ENCODE measurements at regions not wholly inside any gene's neighbourhood (a gene's known extent, or its start where the extent isn't known, plus 50 kb on each side); places are given as distances from the start of the nearest gene placed in this dataset.

DNA sequence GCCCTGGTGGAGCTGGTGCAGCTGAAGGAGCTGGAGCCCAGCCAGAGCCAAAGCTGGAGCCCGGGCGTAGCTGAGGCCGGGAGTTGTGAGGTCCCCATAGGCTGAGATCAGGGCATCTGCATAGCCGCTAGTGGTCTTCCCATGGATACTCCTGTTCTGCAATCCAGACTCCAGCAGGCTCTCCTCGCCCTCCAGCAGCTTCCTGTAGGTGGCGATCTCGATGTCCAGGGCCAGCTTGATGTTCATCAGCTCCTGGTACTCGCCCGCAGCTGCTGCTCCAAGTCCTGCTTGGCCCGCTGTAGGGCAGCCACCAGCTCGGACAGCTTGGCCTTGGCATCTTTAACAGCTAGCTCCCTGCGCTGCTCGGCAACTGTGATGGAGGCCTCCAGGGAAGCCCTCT is 966.1 kb downstream of the FSCB start:
- TF ChIP-seq, protein P1, sequence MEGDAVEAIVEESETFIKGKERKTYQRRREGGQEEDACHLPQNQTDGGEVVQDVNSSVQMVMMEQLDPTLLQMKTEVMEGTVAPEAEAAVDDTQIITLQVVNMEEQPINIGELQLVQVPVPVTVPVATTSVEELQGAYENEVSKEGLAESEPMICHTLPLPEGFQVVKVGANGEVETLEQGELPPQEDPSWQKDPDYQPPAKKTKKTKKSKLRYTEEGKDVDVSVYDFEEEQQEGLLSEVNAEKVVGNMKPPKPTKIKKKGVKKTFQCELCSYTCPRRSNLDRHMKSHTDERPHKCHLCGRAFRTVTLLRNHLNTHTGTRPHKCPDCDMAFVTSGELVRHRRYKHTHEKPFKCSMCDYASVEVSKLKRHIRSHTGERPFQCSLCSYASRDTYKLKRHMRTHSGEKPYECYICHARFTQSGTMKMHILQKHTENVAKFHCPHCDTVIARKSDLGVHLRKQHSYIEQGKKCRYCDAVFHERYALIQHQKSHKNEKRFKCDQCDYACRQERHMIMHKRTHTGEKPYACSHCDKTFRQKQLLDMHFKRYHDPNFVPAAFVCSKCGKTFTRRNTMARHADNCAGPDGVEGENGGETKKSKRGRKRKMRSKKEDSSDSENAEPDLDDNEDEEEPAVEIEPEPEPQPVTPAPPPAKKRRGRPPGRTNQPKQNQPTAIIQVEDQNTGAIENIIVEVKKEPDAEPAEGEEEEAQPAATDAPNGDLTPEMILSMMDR (IDR thresholded peaks at IDR 0.05; ENCODE audit: low read depth, low read length), result no peak

DNA sequence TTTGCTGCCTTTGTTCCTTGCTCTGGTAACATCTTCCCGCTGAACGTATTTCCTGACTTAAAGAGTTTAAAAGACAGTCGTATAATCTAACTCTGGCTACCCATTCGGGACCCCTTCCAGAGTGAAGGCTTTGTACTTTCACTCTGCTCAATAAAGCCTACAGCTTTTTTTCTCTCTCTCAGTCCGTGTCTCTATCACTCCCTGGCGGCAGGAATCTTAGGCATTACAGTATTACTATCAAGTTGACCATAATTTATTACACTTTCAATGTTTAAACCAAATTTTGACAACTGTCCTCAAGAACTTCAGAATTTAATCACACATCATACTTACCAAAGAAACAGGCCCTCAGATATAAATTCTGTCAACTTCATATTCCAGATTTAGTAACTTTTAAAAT is 967.9 kb downstream of the FSCB start:
- no peak overlapping the region for H3K4me3 ChIP-seq (ENCODE audit: low read depth, low read length)
- TF ChIP-seq, protein P1 (IDR thresholded peaks at IDR 0.05; ENCODE audit: low read depth, low read length), result no peak

More for the DNA sequence above, 966.1 kb downstream of the FSCB start:
- H3K4me3 ChIP-seq (ENCODE audit: low read depth, low read length), result no peak overlapping the region

DNA sequence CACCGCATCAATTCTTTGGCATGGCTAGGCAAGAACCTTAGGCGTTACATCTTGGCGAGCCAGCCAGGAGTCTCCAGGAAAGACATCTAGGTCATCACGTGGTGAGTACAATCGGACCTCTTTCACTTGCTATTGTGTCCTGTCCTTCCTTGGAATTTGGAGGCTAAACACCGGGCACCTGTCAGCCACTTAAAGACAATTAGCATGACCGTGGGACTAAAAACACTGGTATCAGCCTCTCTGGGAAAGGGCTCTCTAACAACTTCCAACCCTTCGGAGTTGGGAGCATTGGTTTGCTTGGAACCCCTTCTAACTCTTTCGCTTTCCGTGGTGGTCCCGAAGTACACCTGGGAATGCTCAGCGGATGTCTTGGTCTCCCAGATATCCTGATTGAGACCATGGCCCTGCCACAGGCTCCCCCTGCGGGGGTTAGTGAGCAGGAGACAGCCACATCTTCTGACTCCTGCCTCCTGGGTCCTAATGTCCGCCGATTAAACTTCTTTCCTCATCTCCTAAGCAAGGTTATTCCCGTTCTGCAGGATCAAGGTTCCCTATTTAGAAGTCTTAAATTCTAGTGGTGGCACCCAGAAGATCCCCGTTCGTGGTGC is 971.7 kb downstream of the FSCB start:
- H3K4me3 ChIP-seq (ENCODE audit: low read depth, low read length), result no peak overlapping the region
- TF ChIP-seq, protein P1 (IDR thresholded peaks at IDR 0.05; ENCODE audit: low read depth, low read length), result no peak

DNA sequence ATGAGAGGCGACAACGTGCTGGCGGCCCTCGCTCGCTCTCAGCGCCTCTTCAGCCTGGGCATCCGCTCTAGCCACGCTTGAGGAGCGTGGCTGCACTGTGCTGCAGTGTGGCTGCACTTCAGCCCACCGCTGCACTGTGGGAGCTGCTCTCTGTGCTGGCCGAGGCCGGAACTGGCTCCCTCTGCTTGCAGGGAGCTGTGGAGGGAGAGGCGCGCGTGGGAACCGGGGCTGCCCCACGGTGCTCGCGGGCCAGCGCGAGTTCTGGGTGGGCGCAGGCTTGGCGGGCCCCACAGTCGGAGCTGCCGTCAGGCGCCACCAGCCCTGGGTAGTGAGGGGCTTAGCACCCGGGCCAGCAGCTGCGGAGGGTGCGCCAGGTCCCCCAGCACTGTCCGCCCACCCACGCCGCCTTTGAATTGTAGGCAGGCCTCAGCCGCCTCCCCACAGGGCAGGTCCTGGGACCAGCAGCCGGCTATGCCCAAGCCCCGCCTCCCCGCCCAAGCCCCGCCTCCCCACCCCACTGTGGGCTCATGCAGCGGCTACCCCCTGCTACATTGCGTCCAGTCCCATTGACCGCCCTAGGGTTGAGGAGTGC is 974.2 kb downstream of the FSCB start:
- H3K4me3 ChIP-seq (ENCODE audit: low read depth, low read length), result no peak overlapping the region
- TF ChIP-seq, protein P1 (IDR thresholded peaks at IDR 0.05; ENCODE audit: low read depth, low read length), result no peak

DNA sequence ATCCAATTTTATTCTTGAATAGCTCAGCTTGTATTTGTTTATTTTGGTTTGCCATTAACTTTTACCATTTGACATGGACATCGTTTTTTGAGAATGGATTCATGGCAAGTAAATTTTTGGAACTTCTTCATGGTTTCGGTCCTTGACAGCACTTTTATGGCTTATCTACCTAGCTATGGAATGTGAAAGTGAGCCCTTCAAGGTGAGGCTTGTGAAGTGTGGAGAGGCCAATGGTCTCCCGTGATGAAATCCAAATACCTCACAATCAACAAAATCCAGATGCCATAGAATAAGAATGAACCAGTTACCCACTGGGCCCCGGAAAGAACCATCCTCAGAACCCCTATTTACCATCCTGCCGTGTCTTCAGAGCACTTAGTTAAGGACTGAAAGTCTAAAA is 978.8 kb downstream of the FSCB start:
- H3K4me3 ChIP-seq (ENCODE audit: low read depth, low read length), result no peak overlapping the region
- TF ChIP-seq, protein P1 (IDR thresholded peaks at IDR 0.05; ENCODE audit: low read depth, low read length), result no peak

DNA sequence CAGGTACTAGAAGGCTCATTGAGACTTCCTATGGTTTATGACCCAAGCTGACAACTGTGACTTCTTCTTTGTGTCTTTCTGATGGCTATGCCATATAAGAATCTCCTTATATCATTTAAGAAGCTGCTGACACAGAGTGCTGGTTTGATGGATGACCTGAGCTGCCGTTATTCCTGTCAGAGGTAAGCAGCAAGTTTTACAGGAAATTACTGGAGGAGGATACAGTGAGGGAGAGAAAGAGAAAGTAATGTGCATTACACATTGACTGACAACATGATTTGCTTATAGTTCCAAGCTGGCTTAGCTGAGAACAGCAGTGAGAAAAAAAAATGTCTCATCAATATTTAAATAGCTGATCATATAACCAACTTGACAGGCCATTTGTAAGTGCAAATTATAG is 981.4 kb downstream of the FSCB start:
- TF ChIP-seq, protein P1 (IDR thresholded peaks at IDR 0.05; ENCODE audit: low read depth, low read length), result no peak

DNA sequence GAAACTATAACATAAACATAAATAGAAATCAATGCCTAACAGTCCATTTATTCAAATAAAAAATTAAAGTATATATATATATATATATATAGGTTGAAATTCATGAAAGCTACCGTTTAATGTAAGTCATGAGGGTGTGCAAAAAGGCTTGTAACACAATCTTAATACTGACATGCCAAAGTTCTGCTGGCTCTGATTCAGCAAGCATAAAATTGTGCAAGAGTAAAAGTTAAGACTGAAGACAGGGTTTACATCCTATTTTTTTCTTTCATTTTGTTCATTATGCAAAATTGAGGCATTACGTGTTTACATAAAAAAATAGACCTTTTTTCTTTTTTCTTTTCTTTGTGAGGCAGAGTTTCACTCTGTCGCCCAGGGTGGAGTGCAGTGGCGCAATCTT is 984.2 kb downstream of the FSCB start:
- no peak overlapping the region for H3K4me3 ChIP-seq (ENCODE audit: low read depth, low read length)
- TF ChIP-seq, protein P1 (IDR thresholded peaks at IDR 0.05; ENCODE audit: low read depth, low read length), result no peak

More for the DNA sequence above, 981.4 kb downstream of the FSCB start:
- H3K4me3 ChIP-seq (ENCODE audit: low read depth, low read length), result no peak overlapping the region

Data from WI38 (cell line).